HG03457 (cell line): ENCODE measurements at regions not wholly inside any gene's neighbourhood (a gene's known extent, or its start where the extent isn't known, plus 50 kb on each side); places are given as distances from the start of the nearest gene placed in this dataset.
"Not testable (repeated sequence)": the region's sequence is repeated elsewhere in the genome, so short reads cannot be mapped to it uniquely, and the experiment has no call there.

ENCODE experiments used
- ATAC-seq: cut with Tn5 transposase; IDR thresholded peaks from one replicate; pipeline ENCODE4 v1.9.1; 2021; ENCODE audit warnings: moderate number of reproducible peaks; ENCODE audit not compliant: unreplicated experiment

DNA sequence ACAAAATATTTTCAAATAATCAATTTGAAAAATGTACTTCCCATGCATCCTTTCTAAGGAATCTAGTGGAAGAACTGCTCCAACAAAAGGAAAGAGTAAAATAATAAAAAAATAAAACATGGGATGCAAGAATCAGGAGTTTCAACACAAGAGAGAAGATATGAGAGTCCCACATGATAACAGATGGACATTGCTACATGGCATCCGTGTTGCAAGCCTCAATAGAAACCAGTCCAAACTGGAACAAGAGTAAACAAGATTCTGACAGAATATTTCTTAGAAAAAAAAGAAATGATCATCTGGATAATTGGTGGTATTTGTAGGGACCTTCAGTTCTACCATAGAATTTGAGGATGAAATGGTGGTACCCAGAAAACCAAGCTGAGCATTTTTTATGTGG, 186.8 kb downstream of the FRK start:
- no peak for ATAC-seq

GRCh38 chr6:115870464-115870863, 190.2 kb downstream of the FRK start:
- ATAC-seq = no peak

- ATAC-seq = no peak
Observed at GRCh38 chr6:115865914-115866313, 194.8 kb downstream of the FRK start.

DNA sequence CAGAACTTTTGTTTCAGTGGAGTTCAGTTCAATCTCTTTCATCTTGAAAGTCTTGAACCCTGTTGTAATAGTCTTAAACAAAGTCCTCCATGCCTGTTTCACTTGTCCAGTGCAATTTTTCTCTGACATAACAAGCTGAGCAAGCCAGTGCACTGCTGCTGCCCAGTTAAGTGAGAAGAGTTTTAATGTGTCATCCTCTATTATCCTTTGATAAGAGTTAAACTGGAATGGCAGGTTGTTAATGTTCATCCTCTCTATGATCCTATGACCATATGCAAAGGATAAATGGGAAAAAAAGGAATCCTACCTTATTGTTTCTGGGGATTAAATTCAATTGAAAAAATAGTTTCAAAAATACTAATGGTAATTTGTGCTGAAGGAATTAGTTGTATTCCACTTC, 197.5 kb downstream of the FRK start:
- ATAC-seq = no peak

- ATAC-seq = not testable (repeated sequence)
Observed at GRCh38 chr6:115861658-115862057, 199.0 kb downstream of the FRK start.

DNA sequence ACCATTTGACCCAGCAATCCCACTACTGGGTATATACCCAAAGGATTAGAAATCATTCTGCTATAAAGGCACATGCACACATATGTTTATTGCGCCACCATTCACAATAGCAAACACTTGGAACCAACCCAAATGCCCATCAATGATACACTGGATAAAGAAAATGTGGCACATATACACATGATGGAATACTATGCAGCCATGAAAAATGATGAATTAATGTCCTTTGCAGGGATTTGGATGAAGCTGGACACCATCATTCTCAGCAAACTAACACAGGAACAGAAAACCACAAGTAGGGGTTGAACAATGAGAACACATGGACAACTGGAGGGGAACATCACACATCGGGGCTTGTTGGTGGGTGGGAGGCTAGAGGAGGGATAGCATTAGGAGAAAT, 201.1 kb downstream of the FRK start:
- not testable (repeated sequence) for ATAC-seq

DNA sequence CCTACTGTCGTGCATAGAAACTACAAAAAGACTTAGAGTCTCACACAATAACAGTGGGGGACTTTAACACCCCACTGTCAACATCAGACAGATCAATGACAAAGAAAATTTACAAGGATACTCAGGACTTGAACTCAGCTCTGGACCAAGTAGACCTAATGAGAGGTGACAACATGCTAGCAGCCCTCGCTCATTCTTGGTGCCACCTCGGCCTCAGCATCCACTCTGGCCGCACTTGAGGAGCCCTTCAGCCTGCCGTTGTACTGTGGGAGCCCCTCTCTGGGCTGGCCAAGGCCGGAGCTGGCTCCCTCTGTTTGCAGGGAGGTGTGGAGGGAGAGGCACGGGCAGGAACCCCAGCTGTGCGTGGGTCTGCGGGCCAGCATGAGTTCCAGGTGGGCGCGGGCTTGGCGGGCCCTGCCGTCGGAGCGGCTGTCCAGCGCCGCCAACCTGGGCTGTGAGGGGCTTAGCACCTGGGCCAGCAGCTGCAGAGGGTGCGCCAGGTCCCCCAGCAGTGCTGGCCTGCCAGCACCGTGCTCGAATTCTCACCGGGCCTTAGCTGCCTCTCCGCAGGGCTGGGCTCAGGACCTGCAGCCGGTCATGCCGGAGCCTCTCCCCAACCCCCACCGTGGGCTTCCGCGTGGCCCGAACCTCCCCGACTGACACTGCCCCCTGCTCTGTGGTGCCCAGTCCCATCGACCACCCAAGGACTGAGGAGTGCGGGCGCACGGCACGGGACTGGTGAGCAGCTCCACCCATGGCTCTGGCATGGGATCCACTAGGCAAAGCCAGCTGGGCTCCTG, 205.6 kb downstream of the FRK start:
- ATAC-seq = no peak

- ATAC-seq = no peak
Observed at GRCh38 chr6:115847671-115848070, 213.0 kb downstream of the FRK start.

- ATAC-seq = no peak
Observed at GRCh38 chr6:115843945-115844344, 216.7 kb downstream of the FRK start.

GRCh38 chr6:115842338-115842737, 218.4 kb downstream of the FRK start:
- no peak for ATAC-seq

DNA sequence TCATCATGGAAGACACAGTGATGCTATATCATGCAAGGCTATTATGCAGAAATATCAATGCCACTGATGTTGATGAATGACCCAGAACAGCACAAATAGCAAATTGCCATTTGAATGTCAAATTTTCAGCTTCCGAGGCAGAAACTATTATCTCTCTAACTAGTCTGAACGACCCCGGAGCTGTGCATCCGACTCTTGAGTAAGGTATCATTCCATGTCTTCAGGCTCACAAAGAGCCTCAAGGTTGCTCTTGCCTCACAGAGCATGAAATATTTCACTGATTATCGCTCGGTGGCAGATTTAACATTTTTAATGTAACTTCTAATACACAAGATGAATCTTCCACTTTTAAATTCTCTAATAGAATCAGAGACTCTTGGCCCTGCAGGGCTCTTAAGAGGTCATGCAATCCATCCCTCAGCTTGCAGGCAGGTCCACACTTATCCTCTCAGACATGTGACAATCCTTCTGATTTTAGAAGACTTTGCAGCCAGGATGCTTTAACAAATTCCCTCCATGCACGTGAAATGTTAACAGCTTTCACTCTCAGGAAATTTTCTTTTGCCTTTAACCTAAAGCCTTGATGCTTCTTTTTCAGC, 221.0 kb downstream of the FRK start:
- ATAC-seq = no peak

DNA sequence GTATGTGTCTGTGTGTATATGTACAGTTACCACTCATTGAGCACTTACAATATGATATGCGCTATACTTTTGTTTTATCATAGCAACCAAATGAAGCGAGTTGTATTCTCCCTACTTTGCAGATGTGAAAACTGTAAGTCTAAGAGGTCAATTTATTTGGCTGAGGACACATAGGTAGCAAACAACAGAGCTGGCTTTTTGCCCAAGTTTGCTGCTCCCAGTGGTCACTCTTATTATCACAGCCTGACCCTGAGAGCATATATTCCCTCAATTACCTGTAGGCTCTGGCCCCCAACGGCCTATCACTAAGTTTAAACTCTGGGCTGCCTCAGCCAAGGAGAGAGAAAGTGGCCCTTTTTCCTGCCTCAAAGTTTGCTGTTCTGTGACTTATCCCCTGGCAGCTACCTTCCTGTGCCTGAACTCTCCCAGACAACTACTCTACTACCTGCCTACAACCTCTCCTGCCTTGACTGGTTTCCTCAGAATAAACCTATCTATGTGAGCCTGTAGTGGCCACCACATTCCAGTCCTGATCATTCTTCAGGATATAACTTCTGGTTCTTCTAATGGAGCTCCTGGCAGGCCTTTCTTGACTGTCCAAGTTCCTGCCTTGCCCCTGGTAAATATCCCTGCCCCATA, 221.8 kb downstream of the FRK start:
- ATAC-seq = peak; percentile 91

DNA sequence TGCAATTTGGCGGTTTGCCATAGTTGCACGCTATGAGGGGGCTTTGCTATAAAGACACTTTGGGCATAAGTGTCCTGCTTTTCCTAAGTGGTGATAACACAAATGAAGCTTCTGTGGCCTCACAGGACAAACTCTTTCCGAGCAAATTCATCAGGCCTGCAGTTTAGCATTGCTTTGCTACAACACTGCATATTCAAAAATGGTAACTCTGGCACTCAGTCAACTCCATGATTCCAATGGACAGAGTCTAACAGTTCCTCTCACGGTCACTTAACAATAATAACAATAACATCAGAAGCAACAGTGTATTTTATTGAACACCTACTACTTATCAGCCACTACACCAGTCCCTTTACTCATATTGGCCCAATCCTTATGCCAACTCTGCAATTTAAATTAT, 222.5 kb downstream of the FRK start:
- ATAC-seq = no peak

DNA sequence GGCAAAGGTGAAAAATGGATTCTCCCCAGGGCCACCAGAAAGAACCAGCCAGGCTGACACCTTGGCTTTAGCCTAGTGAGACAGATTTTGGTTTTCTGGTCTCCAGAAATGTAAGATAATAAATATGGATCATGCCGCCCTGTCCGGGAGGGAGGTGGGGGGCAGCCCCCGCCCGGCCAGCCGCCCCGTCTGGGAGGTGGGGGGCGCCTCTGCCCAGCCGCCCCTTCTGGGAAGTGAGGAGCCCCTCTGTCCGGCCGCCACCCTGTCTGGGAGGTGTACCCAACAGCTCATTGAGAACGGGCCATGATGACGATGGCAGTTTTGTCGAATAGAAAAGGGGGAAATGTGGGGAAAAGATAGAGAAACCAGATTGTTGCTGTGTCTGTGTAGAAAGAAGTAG, 224.3 kb downstream of the FRK start:
- not testable (repeated sequence) for ATAC-seq

DNA sequence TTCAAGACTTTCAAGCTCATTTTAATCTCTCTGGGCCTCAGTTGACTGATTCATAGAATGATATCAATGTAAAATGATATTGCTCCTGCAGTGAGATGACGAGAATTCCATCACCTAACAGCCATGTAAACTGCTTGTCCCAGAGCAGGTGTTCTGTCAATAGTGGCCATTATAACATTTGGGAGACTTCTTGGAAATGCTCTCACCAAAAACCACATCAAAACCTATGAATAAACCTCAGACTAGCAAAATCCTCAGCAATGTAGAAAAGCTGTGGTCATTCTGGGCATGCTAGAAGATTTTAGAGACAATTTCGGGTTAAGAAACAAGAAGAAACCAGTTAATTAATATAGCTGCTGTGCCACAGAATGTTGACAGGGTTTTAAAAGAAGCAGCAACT, 225.4 kb downstream of the FRK start:
- ATAC-seq = no peak

DNA sequence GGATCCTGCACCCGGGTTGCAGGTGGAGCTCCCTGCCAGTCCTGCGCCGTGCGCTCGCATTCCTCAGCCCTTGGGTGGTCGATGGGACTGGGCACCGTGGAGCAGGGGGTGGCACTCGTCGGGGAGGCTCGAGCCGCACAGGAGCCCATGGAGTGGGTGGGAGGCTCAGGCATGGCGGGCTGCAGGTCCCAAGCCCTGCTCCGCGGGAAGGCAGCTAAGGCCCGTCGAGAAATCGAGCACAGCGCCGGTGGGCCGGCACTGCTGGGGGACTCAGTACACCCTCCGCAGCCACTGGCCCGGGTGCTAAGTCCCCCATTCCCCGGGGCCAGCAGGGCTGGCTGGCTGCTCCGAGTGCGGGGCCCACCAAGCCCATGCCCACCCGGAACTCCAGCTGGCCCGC, 226.1 kb downstream of the FRK start:
- not testable (repeated sequence) for ATAC-seq

DNA sequence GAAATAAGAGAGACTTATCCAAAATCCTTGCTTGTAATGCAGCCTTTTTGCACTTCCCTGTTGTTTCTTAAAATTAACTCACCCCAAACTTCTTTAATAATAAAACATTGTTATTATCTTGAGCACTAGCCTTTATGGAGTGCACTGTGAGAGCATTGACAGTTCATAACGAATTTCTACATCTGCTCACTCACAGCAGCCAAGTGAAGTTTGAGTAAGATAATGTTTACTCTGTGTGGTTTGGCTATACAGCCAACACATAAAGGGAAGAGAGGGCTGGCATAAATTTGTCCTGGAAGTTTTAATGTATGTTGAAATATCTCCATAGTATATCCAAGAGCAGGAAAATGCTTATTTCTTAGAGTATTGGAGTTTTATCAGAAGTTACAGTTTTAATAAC, 227.9 kb downstream of the FRK start:
- ATAC-seq = no peak

- no peak for ATAC-seq
Observed at GRCh38 chr6:115832186-115832585, 228.5 kb downstream of the FRK start.

DNA sequence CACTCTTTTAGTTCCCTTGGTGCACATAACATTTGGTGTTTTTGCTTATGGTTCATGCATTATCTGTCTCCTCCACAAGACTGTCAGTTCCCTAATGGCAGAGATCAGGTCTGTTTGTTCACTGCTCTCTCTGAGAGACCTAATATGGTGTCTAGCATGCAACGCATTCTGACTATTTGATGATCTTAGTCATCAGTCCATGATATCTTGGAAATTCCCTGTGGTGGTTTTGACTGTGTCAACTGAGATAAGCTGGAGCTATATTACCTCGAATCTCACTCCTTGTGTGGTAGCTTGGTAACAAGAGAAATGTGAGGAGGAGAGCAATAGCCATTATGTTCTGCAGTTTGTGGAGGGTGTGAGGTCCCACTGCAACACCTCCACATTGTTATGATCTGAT, 229.8 kb downstream of the FRK start:
- peak; percentile 46 for ATAC-seq

DNA sequence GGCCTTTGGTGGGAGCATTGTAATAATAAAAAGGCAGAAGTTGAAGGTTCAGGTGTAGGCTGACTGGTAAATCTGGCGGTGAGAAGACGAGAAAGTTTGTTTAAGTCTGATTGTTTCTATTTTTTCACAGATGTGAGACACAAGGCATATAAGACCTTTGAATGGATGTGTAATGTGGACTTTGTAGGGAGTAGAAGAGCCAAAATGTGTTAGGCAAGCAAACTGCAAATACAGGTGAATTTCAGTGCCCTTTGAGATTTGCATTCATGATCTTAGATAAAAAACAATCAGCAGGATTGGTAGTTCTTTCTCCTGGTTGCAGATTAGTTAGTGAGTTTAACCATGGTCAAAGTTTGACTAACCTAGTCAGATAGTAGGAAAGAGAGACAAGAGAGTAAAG, 238.9 kb downstream of the FRK start:
- no peak for ATAC-seq

GRCh38 chr6:115819506-115819905, 241.2 kb downstream of the FRK start:
- ATAC-seq = no peak

- ATAC-seq = no peak
Observed at GRCh38 chr6:115817161-115817560, 243.5 kb downstream of the FRK start.
